NCI-H446 treated with DMSO at 0.1 percent for 48 hours (cell line): ENCODE measurements at regions not wholly inside any gene's neighbourhood (a gene's known extent, or its start where the extent isn't known, plus 50 kb on each side); places are given as distances from the start of the nearest gene placed in this dataset.
A peak's percentile ranks its signal among the peaks of the same experiment; 100 is the strongest.

ENCODE experiments used
- DNase-seq: peaks from one replicate; lab custom pipeline; 2025; lab: John Stamatoyannopoulos, UW

DNA sequence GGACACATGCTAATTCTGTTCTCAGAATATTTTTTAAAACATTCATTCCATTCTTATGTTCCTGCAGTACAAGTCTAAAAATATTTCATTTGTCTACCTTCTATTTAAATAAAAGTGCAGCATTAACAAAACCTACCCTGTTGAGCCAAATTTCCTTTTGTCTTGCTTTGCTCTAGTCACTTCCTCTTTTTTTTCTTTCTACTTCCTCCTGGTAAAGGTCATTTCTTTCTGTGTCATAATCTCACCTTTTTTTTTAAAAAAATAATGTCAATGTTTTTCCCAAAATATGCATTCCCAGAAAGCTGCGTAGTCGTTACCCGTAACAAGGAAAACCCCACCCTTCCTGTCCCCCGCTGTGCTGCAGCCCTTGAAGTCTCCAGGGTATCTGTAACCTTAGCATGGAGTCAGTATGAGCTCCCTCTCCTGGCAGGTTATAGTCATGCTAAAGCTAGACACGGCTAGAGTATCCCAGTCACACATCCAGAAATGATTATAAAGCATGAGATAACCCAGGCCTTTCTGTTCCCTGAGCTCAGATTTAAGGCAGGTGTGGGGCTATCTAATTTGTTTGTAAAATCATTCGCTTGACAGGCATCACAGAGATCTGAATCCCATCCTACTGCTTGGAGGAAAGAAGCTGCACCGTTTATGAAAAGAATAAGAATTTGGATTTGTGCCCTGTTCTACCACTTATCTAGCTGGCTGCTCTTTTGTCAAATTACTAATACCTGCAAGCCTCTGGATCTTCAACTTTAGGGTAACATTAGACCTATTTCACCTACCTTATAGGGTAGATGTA is 51.1 kb upstream of the EED start:
- DNase-seq = peak; percentile 48

DNA sequence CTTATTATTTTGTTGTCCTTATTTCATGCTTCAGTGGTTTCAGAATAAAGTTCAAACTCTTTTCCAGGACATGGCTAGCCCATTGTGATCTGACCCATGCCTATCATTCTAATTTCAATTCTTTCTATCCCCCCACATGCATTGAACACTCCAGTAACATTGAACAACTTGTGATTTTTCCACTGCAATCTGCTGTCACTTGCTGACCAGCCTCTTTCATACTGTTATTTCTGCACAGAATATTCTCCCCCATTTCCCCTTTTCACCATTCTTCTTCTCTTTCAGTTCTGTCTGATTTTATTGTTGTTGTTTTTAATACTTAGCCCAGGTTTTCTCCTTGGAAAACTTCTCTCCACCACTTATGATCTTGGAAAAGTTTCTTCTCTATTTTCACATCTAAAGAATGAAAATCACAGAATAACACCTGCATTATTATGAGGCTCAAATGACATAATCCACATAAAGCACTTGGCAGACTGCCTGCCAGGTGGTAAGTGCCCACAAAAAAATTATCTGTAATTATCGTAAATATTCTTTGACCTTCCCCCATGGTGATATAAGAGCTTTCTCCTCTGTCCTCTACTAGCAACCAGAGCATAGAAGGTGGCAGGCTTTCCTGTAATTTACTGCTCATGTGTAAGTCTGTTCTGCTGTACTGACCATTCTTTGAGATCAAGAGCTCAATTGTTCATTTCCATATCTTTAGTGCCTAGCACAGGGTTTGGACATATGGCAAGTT is 51.9 kb upstream of the EED start:
- DNase-seq = no peak

DNA sequence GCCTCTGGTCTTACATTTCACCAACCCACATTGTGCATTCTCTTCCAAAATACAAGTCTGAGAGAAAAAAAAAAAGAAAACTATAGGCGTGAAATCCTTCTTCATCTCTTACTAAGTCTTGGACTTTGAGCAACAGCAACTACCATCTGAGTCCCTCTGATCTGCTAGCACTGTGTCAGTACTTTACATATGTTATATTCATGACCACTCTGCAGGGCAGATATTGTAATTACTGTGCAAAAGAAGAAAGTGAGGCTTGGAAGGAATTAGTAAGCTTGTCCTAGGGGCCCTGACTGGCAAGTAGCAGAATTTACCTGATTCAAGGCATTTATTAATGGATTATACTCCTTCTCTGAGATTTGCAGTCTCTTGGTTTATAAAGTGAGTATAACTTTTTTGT is 52.7 kb upstream of the EED start:
- DNase-seq = no peak

DNA sequence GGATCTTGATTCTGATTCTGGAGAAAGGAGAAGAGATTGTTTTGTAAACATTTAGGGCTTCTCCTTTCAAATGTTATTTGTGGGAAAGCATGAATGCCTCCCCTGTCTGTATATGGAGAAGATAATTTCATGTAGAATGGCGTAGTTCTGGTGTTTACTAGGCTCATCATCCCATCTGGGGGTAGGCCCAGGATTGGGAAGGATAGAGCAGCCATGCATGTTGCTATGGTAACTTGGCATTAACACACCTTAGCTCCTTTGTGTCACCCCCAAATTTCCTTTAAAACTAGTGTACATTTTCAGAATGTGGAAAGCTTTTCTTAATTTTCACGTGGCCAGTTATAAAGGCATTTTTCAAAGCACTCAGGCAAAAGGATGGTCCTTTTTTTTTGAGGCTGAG is 57.5 kb upstream of the EED start:
- DNase-seq = no peak

DNA sequence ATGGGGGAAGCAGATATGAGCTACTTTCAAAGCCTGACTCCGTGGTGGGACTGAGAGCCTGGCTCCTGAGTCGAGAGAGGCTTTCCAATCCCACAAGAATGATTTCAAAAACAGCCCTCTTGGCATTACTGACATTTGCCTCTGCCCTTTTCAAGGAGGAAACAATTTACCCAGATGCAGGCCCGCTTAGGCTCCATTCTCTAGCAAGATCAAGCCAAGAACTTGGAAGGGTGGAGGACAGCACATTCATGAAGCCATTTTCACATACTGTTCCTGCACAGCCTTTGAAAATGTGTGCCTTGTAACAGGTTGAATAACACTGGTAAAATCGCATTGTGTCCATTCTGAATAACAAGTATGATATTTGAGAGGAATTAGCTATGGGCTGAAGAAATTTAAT is 58.2 kb upstream of the EED start:
- DNase-seq = no peak

DNA sequence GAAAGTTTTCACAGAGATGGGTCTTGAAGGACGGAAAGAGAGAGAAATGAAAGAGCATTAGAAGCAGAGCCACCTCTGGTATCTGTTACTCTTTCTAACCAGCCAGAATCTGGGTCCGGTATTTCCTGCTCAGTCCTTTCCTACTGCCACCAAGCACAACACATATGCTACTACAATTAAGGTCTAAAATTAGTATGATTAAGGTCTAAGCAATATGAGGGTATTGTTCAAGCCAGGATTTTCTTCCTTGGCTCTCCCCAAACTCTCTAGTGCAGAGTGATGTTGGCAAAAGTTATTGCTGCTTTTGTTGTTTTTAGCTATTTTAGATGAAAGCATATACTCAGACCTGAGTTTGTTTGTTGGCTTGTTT is 59.2 kb upstream of the EED start:
- no peak for DNase-seq

DNA sequence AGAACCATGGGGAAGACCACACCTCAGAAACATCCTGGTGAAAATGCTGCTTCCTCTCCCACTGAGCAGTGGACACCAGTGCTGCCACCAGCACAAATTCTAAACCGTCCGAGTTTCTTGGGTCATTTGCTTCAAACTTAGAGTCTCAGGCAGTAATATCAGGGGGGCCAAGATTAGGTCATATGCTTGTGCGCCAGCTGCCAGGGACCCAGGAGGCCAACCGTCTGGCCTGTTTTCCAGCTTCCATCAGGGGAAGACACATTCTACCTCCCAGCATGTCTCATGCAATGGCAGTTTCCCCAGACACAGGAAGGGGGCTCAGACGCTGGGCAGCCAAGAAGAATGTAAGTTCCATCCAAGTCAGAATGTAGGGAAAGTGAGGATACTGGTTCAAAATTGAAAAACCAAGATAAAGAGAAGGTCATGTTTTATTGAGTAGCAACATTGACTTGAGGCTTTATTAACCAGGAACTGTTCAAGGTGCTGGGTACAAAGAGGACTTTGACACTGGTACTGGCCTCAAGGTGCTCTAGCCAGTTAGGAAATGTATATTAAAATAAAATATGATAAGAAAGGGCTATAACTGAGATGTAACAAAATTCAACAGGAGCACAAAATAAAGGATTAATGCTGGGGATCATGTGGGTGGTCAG is 59.7 kb upstream of the EED start:
- DNase-seq = no peak

DNA sequence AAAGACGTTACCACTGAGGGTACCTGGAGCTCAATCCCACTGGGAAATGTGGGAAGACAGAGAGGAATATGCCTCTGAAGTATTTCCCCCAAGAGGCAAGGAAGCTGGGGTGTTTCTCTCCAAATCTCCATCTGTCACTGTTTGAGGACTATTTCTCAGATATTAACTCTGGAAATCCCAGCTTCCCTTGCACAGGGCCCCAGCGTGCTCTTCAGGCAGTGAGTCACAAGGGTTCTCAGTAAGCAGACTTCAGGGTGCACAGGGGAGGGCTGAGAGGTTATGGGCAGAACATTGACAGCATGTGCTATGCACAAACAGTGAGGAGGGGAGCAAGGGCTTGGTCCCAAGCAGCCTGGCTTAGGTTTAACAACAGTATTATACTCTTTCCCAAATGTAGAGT is 60.9 kb upstream of the EED start:
- DNase-seq = no peak

DNA sequence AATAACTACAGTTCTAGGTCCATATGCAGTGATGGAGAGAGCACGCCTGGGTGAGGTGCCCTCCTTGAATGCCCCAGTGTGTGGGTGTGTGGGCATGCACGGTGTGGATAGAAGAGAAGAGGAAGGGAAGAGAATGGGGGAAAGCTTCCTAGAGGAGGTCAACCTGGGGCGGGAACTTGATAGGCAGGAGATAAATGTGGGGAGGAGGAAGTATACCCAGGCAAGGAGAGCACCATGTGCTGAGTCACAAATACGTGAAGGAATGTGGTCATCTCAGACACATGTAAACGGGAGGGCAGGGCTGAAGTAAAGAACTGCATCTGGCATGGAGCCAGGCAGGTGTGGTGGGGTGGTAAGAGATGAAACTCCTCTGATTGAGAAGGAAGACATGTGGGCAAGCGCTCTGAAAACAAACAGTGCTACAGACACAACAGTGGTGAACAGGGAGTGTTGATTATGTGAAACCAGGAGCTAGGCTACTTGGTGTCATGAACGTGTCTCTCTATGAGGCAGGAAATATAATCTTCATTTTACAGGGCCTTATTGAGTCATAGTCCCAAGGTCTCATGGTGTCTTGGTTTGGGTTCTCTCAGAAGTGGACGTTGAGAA is 61.5 kb upstream of the EED start:
- DNase-seq = no peak

DNA sequence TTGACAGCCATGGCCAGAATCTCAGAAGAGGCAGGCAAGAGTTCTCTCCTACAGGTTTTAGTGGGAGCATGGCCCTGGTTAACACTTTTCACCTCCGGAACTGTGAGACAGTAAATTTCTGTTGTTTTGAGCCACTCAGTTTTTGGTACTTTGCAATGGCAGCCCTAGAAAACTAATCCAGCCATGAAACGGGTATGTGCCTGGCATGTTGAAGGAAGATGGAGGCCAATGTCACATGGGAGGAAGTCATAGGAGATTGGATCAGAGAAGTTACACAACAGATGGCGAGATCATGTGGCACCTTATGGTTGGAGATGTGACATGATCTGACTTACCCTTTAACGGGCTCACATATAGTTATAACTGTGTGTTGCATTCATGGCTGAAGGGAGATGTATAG is 63.2 kb upstream of the EED start:
- no peak for DNase-seq

DNA sequence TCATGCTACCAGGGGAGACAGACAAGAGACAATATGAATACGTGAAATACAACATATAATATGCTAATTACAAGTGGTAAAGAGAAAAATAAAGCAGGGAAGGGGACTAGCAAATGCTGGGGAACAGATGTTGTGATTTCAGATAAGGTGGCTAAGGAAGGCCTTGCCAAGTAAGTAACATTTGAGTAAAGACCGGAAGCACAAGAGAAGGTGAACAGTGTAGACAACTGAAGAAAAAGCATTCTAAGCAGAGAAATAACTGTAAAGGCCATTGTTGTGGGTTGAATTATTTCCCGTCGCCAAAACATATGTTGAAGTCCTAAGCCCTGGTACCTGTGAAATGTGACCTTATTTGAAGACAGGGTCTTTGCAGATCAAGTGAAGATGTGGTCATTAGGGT is 63.7 kb upstream of the EED start:
- DNase-seq = no peak

DNA sequence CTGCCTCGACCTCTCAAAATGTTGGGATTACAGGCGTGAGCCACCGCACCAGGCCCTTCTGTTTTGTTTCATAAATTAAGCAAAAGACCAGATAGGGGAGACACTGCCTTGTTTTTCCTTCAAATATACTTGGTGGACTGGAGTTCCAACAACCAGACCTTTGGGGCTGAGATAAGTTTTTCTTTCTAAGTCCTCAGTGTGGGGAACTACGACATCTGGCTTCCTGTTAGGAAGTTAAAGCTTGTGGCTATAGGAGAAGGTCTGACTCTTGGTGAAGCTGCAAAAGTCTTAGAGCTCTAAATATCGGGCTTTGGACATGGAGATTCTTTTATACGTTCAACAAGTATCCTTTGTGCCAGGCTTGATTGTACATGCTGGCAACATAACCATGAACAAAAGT is 64.1 kb upstream of the EED start:
- no peak for DNase-seq

DNA sequence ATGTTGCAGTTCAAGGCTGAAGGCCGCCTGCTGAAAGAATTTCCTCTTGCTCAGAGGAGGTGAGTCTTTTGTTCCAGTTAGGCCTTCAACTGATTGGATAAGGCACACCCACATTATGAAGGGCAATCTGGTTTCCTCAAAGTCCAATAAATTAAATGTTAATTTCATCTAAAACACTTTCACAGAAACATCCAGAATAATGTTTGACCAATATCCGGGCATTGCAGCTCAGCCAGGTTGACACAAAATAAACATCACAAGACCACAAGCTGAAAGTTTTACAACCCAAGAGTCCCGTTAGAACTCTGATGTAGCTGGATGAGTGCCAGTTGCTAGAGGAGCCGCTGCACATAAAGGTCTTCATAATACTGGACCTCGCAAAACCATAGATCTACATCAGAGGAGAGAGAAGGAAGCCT is 64.9 kb upstream of the EED start:
- DNase-seq = no peak

DNA sequence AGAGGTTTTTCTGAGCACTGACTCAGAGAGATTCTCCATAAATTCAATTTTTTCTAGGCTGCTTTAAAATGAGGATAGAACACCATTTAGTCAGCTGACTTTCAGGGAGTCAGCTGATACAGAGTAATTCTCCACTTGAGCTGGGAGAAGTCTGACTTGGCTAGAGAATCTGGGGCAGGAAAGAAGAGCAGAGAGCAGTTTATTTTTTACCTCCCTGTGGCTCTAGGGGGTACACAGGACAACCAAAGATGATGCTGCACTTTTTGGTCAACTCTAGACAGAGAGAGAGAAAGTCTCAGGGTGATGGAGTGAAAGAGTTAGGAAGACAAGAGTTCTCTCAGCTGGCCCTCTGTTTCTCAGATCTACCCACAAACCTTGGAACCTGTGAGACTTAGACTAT is 67.3 kb upstream of the EED start:
- DNase-seq = no peak

DNA sequence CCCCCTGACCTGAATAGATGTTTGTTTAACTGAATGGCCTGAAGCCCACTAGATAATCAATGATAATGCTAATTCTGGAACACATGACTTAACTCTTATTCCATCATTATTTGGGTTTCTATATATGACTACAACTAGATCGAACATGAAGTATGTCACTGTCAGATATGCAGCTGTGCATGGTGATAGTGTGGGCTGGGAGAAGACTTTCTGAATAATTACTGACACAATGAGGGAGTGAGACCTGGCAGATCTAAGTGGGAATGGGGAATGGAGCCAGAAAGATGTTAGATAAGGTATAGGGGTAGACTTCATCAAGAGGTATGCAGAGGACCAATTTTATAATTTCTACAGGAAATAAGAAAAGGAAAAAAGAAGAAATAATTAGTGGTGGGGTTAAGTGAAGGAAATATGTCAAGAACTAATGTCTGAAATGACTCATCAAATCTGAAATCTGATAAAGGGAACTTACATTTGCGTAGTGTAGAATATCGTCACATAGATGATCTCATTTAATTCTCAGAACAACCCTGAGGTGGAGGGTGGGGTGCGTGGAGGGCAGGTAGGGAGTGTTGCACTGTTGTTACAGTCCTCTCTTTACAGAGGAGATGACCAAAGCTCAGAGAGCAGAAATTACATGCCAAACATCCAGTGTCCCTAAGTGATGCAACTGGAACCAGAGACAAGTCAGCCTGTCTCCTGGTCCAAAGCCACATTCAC is 68.2 kb upstream of the EED start:
- DNase-seq = no peak

DNA sequence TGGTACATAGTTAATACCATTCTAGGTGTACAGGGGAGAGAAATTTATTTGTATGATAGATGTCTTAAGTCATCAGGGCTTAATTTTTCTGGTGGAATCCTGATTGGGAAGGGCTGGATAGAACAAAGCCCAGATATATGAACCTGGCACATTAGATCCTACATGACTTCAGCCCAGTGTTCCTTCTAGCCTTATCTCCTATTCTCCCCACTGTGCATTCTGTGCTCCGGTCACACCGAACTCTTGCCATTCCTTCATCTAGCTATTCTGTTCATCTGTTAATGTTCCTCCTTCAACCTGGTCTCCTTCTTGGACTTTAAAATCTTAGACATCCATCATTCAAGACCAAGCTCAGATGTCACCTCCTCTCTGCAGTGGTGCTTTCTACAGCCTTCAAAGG is 68.9 kb upstream of the EED start:
- DNase-seq = no peak

DNA sequence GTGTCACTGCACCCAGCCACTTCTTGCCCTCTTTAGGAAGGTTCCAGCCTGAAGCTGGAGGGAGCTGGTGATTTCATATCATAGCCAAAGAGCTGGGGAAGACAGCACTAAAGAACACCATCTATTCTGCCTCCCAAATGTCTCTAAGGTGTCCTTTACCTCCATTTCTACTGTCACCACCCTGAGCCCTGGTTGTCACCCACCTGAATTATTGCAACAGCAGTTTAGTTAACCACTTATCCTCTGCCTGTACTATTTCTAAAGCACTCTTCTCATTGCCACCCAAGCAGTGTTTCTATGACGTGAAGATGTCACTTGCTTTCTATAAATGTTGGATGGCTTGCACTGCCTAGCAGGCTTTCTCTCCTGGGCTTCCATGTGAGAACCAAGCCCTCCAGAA is 69.4 kb upstream of the EED start:
- no peak for DNase-seq

DNA sequence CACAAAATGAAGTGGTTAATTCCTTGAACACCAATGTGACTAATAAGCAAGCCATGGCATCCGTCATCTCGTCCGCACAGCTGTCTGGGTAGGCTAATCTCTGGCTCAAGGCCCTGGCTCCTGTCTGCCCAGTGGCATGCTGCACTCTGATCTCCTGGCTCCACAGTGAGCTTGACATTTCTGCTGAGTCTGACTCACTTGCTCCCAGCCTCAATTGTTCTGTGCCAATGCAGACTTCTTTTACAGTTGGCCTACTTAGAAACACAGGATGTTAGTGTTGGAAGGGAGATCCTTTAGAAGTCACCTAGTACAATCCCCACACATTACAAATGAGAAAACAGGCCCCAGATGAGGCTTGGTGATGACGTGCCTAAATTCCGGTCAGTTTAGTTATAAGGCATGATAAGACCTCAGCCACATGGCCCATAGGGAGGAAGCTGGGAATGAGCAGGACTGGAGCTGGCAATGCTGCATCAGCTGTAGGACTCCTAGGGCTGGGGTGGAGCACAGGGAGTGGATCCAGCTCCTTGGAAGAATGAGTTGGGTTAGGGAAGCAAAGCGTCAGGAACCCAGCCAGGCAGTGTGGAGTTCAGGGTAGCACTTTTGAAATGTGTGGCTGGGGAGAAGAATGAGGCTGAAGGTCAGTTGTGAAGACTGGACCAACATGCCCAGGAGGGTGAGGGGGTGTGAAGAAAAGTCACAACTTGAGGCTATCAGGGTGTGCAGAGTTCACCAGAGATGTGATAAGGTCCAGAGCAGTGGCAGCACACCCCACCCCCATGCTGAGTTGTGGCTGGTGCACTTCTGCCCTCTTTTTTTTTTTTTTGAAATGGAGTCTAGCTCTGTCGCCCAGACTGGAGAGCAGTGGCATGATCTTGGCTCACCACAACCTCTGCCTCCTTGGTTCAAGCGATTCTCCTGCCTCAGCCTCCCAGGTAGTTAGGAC is 70.2 kb upstream of the EED start:
- DNase-seq = peak; percentile 33

DNA sequence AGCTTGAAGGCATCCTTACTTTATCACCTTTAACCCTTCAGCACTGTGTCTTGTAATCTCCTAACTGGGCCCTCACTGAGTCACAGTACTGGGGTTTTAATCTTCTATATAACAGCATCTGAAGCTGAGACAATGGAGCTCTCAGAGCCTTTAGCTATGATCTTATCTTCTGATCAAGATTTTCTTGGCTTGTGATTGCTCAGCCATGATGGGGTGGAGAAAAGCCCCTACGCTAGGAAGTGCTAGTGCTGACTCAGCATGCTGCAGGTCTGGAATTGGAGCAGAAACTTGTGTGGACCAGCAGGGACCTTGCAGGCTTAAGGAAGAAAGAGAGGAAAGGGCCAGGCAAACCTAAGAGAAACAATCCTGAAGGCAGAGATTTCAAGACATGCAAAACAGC is 71.7 kb upstream of the EED start:
- DNase-seq = no peak

DNA sequence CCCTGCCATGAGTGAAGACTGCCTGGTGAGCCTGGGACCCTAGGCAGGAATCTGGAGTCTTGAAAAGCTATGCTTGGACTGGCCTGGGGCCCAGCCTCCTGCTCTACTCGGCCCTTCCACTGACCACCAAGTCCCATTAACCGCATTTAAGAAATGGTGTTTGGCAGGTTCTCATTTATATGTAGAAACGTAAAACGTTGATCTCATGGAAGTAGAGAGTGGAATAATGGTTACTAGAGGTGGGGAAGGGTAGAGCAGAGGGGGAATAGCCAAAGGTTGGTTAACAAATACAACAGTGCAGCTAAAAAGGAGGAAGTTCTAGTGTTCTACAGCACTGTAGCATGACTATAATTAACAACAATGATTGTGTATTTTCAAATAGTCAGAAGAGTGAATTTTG is 72.9 kb upstream of the EED start:
- no peak for DNase-seq

DNA sequence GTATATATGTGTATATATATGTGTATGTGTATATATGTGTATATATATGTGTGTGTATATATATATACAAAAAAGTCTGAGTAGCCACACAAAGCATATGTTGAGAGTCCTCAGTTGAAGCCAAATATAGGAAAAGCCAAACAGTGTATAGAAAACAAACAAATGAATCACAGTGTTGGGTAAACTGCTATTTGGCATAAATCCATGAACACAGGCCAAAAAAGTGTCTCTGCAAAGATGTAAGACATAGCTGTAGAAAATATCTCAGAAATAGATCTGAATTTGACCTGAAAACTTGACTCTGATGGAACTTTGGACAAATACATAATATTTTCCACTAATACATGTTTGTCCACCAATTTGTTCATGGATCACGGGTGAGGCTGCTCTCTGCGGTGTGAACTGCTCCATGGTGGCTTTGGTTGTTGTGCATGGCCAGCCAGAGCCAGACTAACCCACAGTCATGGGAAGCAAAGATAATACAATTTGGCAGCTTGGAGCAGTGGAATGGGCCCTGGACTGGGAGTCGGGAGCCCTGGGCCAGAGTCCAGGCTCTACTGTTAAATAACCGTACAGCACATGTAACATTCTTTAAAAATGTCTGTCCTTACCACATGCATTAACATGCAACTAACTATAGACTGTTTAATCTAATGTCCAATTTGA is 76.9 kb upstream of the EED start:
- DNase-seq = peak; percentile 44
